Activated T-cell treated with anti-CD3 and anti-CD28 coated beads for 1 hour (primary cell): ENCODE measurements at regions not wholly inside any gene's neighbourhood (a gene's known extent, or its start where the extent isn't known, plus 50 kb on each side); places are given as distances from the start of the nearest gene placed in this dataset.
"Not testable (repeated sequence)": the region's sequence is repeated elsewhere in the genome, so short reads cannot be mapped to it uniquely, and the experiment has no call there.

ENCODE experiments used
- DNase-seq: peaks from one replicate; pipeline ENCODE4 v3.0.0-alpha.2; 2020; ENCODE audit warnings: low read depth

DNA sequence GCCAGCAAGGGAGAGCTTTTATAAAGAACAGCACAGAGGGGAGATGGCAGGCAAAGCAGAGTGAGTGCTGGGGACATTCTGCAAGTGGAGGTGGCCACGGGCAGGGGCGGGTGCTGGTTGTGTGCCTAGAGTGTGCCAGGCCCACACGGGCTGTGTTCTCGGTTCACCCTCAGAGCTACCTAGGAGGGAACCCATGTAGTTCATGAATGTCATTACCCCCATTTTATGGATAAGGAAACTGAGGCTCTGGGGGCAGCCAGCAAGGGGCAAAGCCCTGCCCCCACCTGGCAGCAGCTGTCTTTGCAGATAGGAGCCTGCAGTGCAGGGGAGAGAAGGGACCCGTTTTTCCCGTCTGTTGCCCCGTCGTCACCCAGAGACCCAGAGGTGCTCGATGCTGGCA, 85.2 kb upstream of the NCOR2 start:
- DNase-seq: no peak

DNA sequence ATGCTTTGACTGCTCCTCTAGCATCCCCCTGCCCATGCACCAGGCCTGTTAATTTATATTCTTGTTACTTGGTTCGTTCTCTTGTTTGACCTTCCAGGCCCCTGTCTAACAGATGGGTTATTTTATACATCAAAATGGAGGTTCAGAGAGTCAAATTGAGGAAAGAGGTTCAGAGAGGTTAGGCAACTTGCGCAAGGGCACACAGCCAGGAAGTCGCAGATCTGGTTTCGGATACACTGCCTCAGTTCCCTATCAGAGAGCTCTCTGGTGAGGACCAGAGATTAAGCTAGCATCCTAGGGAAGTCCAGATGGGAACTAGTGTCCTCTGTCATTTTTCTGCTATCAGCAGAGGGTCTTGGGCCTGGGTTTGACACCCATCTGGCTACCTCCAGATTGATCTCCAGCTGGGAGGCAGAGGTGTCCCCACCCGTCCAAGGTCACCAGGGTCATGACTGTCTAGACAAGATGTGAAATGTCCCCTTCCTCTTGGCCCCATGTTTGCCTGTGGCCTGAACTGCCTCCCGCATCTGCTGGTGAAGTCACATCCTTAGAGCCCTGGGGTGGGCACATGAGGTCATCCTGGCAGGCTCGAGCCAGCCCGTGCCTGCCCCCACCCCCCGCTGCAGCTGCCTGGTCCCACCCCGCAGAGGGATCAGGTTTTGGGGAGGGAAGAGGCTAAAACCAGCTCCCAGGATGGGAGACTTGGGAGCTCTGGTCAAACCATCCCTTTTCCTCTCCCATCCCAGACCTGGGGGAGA, 84.3 kb upstream of the NCOR2 start:
- no peak for DNase-seq

DNA sequence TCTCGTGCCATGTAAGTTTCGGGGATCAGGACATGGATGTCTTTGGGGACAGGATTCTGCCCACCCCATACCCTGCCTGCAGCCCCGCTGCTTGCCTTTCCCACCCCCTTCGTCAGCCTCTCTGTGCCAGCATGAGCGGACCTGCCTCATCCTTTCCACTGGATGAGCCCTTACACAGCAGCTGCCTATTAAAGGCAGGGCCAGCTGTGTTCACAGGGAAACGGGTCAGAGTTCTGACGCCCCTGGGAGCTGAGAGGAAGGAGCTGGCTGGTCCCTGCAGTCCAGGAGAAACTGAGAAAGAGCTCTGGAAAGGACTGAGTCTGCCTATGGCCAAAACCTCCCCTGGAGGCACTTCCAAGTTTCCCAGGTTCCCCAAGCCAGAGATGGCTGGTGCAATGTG, 83.5 kb upstream of the NCOR2 start:
- no peak for DNase-seq

DNA sequence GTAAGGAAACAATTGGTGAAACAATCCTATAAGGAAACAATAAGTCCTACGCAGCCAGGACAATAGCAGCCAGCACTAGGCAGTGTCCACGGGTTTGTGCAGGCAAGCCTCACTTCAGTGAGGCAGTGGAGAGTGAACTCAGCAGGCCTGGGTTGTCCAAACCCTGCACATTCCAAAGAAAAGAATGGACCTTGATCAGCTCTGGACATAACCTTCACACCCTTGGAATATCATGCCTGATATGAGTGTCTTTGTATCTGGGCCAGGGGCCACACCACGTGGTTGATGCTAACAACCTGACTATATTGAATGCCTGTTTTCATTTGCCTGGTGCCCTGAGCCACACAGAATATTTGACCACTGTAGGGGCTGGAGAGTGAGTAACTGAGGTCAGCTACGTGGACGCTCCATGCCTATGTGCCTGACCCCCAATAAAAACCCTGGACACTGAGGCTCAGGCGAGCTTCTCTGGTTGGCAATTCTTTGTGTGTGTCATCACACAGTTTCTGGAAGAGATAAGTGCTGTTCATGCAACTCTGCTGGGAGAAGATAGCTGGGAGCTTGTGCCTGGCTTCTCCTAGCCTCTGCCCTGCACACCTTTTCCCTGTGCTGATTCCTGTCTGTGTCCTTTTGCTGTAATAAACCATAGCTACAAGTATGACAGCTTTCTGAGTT, 81.4 kb upstream of the NCOR2 start:
- DNase-seq: no peak

DNA sequence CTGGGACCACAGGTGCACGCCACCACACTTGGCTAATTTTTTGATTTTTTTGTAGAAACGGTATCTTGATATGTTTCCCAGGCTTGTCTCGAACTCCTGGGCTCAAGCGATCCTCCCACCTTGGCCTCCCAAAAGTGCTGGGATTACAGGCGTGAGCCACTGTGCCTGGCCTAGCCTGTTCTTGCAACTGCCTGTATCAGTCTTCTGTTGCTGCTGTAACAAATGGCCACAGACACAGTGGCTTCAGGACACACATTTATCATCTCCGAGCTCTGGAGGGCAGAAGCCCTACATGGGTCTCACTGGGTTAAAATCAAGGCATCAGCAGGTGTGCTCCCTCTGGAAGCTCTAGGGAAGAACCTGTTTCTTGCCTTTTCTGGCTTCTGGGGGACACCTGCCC, 79.9 kb upstream of the NCOR2 start:
- no peak for DNase-seq

DNA sequence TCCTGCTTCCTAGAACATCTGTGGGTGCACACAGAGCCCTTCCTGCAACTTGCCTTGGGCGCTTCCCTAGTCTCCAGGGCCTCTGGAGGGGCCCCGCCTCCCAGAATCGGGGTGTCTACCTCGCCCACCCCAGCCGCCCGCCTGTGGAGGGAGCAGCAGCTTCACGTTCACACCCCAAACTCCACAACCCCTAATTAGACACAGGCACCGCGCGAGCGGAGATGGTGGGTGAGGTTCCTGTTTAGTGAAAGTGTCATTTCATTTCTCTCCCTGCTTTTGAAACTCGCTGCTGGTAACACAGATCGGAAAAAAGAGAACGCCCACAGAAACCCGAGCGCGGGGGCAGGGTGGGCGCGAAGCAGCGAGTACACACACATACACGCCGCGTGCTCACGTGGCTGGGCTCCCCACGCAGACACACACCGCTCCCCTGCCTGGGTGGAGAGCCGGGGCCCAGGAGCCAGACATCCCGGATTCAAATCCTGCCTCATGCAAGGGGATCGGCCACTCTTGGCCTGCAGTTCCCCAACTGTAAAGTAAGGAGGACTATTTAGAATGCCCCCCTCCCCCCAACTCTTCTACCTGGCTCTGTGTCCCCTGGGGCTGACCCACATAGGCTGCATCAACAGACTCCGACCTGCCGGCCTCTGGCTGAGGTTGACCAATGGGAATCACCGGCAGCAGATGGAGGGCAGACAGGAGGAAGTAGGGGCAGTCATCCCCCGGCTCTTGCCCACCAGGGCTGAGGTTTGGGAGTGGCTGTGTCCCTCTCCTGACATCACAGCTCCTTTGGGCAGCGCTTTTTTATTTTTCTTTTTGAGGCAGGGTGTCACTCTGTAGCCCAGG, 79.2 kb upstream of the NCOR2 start:
- no peak for DNase-seq

DNA sequence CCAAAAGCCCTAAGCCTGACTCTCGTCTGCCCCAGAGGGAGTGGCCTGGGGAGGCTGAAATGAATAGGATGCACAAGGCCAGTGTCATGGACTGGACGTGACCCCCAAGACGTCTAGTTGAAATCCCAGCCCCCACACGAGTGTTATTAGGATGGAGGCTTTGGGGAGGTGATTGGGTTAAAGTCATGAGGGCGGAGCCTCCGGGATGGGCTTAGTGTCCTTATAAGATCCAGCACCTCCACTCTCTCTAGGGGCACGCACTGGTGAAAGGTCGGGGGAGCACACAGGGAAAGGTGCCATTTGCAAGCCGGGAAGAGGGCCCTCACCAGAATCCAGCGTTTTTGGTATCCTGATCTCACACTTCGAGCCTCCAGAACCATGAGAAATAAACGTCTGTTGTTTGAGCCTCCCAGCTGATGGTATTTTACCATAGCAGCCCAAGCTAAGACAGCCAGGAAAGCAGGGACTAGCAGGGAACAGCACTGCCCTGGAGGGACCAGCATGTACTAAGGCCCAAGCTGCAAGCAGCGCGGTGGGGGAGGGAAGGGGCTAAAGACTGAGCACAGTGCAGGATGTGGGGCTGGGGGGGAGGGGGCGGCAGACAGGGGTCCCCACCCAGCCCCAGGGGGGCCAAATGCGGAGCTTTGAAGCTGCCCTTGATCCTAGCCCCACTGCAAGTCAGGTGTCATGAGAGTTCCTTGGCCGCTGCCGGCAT, 78.3 kb upstream of the NCOR2 start:
- no peak for DNase-seq

DNA sequence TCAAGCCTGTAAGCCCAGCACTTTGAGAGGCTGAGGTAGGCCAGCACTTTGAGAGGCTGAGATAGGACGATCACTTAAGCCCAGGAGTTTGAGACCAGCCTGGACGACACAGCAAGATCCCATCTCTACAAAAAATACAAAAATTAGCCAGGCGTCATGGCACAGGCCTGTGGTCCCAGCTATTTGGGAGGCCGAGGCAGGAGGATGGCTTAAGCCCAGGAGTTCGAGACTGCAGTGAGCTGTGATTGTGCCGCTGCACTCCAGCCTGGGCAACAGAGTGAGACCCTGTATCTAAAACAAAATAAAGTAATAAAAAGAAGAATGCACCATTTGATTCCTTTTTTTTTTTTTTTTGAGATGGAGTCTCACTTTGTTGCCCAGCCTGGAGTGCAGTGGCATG, 76.4 kb upstream of the NCOR2 start:
- DNase-seq: not testable (repeated sequence)

DNA sequence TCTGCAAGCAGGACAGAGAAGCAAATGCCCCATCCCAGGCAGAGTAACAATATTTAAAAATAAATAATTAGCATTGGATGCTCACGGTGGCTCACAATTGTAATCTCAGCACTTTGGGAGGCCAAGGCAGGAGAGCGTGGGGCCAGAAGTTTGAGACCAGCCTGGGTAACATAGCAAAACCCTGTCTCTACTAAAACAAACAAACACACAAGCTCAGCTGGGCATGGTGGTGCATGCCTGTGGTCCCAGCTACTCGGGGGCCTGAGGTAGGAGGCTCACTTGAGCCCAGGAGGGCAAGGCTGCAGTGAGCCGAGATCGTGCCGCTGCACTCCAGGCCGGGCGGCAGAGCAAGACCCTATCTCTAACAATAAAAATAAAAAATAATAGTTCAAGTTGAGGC, 74.7 kb upstream of the NCOR2 start:
- DNase-seq: no peak

DNA sequence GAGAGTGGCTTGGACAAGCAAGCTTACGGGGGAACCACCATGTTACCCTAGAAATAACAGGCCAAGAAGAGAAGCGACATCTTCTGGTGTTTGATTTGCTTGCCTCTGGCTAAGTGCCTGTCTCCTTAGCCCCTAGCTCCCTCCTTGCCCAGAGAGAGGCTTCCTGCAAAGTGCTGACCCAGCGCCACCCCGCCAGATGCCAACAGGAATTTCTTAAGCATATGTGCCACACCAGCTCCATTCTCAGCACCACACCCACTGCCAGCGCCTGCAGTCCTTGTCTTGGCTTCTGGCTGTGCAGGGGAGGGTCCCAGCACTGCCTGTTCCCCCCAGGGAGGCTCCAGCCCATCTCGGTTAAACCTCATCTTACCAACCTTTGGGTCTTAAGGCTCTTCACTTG, 74.2 kb upstream of the NCOR2 start:
- no peak for DNase-seq

DNA sequence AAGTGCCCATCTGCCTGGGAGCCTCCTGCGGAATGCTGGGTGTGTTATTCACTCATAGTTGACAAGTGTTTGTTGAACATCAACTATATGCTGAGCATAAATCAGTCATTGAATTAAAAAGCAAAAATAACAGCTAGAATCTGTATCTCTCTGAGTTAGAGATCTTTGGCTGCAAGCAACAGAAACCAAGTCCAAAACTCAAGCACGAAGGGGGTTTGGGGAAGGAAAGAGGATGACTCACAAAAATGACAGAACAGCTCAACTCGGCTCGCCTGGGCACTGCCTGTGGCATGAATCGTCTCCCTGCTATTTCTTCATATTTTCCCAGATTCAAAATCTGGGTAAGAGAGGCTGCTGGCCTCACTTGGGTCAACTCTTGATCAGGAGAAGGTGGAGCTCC, 72.6 kb upstream of the NCOR2 start:
- DNase-seq: no peak

DNA sequence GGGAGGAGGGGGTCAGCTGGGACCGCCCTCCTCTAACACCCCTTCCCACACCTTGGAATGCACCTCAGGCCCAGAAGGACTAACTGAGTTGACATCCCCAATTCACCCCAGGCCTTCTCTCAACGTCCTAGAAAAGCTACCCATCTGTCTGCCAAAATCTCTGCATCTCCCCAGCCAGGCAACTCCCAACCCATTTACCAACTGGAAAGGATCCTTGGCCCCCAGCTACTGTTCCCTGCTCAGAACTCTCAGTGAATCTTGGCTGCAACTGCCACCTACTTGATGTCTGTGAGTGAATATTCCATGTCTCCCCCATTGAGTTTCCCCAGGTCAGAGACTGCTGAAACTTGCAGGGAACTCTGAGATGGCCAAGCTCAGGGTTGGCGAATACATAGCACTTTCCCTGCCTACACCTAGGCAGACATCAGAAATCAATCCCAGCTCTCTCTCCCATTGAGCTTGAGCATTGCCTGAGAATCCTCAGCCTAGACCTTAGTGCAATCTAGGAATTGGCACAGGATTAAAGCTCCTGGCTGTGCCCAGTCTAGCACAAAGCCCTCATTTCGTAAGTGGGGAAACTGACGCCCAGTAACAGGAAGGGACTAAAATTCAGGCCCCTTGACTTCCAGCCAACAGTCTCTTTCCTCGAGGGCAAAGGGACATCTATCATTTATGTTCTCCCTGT, 71.9 kb upstream of the NCOR2 start:
- no peak for DNase-seq

DNA sequence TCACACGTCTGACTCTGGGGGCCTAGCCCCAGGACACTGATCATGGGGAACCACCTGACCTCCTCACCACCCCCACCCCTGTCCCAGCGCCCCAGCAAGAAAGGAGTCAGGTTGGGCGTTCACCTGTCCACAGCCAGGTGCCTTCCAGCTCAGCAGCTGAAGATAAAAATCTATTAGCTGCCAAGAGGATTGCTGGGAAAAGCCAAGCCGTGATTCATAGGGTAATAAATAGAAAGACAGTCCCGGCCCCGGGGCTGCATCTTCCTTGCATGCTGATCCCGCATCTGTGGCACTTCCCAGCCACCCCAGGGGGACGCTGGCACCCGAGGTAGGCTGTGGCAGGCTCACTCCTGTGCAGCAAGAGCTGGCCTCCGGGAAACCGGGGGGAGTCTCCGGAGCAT, 70.2 kb upstream of the NCOR2 start:
- no peak for DNase-seq

DNA sequence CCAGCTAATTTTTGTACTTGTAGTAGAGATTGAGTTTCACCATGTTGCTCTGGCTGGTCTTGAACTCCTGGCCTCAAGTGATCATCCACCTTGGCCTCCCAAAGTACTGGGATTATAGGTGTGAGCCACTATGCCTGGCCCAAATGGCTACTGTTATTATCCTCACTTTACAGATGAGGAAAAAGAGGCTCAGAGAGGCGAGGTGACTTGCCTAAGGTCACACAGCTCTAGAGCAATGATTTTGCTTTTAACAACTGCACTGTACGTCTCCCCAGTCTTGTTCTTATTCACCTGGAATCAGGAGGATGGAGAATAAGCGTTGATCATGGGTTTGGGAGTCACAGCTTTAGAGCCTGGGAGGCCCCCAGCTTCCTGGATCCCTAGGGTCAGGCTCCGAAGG, 69.8 kb upstream of the NCOR2 start:
- no peak for DNase-seq

DNA sequence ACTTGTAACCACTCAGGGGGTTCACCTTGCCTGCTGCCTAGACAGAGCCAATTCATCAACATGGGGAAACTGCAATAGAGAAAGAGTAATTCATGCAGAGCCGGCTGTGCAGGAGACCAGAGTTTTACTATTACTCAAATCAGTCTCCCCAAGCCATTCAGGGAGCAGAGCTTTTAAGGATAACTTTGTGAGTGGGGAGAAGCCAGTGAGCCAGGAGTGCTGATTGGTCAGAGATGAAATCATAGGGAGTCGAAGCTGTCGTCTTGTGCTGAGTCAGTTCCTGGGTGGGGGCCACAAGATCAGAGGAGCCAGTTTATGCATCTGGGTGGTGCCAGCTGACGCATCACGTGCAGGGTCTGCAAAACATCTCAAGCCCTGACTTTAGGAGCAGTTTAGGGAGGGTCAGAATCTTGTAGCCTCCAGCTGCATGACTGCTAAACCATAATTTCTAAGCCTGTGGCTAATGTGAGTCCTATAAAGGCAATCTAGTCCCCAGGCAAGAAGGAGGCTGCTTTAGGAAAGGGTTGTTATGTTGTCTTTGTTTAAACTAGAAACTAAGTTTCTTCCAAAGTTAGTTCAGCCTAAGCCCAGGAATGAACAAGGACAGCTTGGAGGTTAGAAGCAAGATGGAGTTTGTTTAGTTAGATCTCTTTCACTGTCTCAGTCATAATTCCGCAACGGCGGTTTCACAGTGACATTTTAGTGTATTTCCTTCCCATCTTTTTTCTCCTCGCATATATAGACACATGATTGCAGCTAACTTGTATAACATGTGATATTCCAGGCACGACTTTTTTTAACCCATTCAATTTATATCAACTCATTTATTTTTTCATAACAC, 68.9 kb upstream of the NCOR2 start:
- peak; percentile 17 for DNase-seq

DNA sequence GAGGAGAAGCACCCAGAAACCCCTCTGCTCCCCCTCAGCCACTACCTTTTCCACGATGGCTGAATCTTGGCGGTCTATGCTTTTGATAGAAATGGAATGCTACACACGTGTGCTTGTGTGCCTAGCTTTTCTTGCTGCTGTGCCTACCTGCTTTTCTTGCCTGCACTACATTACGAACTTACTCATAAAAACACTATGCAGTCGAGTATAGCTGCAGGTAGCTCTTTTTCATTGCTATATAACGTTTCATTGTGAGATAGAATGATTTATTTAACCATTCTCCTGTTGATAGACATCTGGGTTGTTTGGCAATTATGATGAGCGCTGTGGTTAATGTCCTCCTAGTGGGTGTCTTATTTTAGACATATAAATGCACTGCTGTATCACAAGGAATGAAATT, 67.9 kb upstream of the NCOR2 start:
- DNase-seq: no peak

DNA sequence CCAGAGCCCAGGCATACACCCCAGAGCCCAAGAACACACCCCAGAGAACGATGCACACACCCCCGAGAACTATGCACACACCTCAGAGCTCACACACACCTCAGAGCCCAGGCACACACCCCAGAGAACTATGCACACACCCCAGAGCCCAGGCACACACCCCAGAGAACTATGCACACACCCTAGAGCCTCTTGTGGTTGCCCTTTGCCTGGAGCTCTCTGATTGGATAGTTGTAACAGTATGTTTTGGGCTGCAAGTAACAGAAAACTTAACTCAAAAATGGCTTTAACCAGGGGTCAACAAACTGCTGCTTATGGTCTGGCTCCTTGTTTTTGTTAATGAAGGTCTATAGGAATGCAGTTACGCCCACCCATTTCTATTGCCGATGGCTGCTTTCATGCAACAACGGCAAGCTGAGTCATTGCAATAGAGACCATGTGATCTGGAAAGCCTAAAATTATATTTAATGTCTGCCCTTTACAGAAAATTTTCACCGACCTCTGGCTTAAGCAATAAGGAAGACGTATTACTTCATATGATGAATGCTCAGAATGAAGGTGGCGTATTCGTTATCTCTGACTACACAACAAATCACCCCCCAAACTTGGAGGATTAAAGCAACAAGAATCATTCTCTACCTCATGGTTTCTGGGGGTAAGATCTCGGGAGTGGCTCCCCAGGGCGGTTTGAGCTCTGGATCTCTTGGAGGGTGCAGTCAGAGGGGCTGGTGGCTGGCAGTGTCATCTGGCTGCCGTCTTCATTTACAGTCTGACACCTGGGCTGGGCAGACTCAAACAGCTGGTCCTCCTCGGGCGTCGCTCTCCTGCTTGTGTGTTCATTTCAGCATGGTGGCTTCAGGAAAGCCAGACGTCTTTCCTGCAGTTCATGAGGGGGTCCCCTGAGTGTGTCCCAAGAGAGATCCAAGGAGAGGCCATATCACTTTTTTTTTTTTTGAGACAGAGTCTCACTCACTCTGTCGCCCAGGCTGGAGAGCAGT, 66.3 kb upstream of the NCOR2 start:
- DNase-seq: no peak

DNA sequence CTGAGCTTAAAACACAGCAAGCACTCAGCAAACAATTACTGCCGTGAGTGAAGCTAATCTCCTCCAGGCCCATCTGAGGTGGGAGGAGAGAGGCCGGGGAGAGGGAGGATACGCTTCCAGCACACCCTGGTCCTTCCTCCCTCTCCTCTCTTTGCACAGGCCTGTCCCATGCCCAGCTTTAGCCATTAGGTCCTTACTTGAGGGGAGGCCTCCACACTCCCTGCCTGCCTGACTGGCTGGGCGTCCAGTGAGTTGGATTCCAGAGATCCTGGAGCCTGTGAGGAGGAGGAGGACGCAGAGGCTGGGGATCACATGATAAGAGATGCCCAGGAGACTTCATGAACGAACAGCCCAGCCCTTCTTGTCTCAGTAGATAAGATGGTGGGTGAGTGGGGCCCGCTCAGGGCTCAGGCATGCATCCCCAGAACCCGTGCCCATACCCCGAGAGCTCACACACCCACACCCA, 65.1 kb upstream of the NCOR2 start:
- DNase-seq: no peak

DNA sequence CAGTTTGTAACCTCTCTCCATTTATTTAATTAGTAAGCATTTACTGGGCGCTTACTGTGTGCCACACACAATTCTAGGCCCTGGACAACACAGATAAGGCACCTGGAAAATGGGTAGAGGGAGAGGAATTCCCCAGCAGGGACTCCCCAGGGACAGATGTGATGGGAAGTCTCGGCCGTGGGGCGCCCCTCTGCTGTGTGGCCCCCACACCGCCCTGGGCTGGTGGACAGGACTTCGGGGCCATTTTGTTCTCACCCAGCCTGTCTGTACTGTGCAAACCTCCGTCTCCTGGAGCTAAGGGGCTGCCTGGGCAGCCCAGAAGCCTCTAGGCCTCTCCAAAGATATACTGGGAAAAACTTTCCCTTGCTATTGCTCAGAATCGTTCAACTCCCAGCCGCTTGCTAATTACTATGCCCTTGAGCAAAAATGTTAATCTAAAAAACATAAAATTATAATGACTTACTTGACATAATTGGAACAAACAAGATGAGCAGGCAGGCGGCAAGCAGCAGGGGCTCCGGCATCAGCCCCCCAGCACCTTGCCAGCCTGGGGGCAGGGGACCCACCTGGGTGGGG, 64.4 kb upstream of the NCOR2 start:
- no peak for DNase-seq
